ENCODE measurements at regions not wholly inside any gene's neighbourhood (a gene's known extent, or its start where the extent isn't known, plus 50 kb on each side); places are given as distances from the start of the nearest gene placed in this dataset.

DNA sequence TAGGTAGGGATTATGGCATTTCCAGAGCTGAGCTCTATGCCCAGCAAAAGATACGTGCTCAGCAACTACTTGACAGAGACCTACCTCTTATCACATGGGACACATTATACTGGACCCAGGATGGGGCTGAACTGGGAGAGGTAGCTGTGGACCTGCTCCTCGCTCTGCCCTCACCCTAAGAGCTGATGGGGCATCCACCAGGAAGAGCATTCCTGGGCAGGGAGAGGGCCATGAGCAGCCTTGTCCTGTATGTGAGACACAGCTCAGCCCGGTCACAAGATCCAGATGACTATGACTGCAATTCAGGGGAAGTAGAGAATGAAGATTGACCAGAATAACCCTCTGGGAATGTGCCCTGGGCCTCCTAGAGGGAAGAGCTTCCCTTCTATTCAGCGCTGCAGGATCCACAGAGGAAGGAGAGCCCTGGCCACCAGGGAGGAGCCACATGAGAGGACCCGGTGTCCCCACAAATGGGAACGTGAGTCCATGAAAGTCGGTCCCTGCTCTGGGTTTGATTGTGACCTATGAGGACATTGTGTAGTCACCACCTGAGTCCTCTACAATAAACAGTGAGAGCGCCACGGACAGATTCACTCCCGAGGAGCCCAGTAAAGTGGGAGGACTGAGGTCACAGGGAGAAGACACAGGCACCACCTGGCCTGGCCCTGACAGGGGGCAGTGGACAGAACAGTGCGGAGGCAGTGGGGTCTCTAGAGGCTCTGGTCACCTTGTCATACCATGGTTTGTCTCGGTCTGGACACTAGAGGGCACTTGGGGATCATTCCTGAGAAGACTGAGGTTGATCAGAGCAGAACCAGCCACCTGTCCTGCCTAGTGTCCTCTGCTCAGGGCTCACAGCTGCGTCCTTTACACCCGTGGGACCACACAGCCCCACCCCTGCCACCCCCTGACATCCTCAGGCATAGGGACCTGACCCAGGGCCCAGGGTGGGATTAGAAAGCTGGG, 99.5 kb downstream of the ZNF280B start:
- TF ChIP-seq CTCF (IDR thresholded peaks at IDR 0.05) (no peak), POLR2A (IDR thresholded peaks at IDR 0.05) (no peak)

Data from vagina (tissue), 2 donors.